Hypothalamus (tissue), 51 donors: ENCODE measurements at regions not wholly inside any gene's neighbourhood (a gene's known extent, or its start where the extent isn't known, plus 50 kb on each side); places are given as distances from the start of the nearest gene placed in this dataset.

Experiments used
- DNase-seq, 51 donors: peaks; one replicate each; lab custom pipeline; 2025; lab: John Stamatoyannopoulos, UW

DNA sequence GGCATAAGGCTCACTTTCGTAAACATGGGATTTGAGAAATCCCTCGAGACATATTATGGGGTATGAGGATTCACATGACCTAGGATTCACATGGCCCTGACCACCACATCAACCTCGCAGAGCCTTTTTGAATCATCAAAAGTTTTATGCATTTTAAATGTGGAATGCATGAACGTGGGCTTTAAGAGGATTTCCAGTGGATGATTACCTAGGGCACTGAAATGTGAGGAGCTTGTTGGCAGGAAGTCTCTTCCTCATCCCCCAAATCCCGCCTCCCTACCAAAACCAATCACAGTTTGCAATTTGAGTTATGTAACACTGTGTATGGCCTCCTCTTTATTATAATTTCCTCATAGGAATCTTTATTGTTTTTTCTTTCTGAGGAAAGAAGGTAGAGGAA lies 659.6 kb upstream of the TBX3 start:
- DNase-seq: no peak

DNA sequence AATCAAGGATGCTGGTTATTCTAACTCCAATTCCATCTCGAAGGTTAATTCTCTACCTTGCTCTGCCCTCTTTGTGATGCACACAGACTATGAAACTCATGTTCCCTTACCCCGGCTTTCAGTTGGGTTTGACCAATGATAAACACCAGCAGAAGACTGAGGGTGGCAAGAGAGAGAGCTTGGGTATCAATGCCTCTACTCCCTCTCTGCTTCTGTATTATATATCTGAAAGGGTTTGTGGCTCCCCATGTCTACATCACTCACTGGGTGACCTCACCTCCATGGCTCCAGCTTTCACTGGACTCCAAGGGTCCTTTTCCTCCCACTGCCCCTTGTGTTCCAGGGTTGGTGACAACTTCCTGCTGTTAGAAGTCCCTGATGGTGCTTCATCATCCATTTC lies 659.0 kb upstream of the TBX3 start:
- DNase-seq: no peak

DNA sequence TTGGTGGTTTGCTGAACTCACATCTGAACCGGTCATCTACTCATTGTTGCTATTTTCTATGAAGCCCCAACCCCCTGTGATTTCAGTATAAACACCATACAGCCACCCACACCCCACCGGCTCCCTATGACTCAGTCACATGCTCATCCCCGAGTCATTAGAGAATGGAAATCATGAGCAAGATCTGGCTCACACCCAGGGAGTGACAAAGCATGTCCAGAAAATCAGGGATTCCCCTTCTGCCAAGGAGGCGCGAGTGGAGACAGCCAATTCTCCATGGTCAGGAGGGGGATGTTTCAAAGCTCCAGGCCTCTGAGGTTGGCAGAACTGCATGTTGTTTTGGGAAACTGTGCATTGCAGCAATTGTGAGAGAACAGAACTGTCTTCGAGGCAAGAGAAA lies 657.5 kb upstream of the TBX3 start:
- peak in 10 of 51 donors; percentile 4 to 53 (median 20) for DNase-seq

DNA sequence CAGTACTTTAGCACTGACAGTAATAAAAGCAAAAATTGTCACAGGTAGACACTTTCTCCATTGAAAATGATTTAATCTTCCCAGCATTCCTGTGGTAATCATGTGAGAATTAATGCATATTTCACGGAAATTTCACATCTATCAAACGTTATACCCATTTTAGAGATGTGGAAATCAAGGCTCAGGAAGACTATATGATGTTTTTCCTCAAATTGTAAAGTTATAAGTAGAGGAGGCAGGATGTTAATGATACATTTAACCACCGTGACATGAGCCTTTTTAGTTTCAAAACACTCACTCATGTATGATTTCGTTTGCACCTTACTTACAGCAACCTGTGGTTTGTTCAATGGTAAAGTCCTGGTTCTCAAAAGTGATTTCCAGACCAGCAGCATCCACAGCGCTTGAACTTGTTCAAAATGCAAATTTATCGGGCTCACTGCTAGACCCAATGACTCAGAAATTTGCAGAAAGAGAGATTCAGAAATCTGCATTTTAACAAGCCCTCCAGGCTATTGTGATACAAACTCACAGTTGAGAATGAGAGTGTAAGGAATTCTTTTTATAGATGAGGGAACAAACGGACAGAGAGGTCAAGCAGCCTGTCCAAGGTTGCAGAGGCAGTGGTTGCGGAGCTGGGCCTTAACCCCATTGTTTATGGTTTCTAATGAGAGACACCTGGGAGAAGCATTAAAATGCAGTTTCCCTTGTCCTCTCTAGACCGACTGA lies 654.8 kb upstream of the TBX3 start:
- no peak for DNase-seq

DNA sequence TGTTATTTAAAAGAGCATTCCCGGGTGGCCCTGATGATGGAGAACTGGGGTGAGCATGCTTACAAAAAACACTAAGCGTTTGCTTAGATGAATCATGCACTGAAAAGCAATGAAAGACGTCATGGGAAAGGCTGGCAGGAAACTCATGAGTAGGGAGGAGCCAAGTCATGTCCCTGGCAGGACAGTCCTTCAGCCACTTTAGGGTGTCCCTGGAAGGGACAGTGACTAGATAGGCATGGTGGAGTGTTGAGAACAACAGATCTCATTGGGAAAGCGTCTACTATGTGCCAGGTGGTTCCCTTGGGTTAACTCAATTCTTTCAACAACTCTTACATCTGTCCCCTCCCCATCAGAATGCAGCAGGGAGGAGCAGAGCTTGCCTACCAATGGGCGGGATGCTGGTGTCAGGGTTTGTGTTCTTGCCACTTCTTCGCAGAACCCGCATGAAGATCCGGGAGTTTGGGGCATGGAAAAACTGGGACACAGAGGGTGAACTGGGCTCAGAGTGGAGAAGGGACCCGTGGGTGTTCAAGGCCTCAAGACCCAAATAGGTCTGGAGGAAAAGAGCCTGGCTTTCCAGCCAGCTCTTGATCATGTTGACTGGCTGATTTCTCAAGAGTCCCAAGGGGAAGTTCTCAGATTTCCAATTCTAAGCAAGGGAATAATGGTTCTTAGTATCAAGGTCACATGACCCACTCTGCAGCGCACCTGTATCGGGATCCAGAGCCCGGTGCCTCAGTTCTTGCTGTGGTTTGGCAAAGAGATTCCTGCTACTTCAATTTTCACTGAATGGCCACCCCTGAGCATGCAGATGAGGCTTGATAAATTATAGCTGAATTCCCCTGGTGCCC lies 653.9 kb upstream of the TBX3 start:
- DNase-seq: peak in 10 of 51 donors; percentile 3 to 54 (median 10)

DNA sequence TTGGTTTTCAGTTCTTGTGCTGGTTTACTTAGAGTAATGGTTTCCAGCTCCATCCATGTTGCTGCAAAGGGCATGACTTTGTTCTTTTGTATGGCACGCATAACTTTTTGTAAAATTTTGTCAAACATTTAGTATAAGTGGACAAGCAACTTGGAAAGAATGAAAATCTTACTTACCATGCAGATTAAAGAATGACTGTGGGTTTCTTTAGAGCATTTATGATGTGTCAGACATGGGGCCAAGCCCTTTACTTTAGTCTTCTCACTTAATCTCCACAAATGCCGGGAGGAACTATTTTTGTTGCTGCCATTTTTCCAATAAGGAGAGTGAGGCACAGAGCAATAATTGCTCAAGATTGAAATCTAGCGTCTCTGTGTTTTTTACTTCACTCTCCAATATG lies 652.5 kb upstream of the TBX3 start:
- no peak for DNase-seq

DNA sequence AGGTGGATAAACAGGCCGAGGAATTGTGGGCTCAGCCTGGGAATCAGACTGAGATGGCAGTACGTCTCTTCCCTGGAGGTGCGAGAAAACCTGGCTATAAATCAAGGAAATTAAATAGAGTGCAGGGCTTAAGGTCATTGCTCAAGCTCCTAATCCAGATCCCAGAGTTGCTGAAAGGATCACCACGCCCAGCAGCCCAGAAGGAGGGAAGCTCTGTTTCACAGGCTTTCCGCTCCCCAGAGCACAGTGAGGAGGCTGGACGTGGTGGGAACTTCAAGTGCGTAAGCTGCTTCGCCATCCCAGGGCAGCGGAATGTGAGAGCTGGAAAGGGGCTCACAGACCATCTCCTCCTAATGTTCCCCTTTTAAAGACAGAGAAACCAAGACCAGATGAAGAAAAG lies 651.6 kb upstream of the TBX3 start:
- DNase-seq: no peak

DNA sequence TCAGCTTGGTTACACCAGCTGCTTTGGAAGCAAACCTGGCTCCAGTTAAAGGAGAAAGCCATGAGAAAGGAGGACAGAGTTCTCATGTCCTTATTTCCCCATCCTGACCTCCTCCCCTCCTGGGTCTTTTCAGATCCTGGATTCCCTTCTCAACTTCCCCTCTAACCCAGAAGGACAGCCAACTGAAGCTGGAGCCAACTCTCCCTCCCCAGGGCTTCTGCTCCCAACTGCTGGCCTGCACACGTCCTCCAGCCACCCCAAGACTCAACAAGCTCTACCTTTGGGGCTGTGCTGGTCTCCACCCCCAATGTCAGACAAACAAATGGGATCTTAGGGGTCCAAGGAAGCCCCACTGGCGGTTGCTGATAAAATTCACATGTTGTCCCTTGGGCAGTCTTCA lies 651.1 kb upstream of the TBX3 start:
- DNase-seq: no peak

DNA sequence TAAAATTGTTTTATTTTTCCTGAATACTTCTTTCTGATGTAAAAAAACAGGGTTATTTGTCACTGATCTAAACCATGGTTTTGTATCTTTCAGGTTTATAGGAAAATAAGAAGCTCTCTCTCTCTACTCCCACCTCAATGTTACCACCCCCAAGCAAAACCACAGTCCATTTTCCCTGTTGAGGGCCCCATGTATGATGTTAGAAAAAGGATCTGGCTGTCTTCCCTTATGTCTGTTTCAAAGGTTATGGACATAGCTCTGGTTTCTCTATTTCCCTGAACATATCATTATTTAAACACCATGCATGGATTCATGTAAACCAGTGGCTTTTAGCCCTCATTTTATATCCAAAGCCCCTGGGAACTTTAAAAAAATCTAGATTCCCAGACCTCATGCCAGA lies 649.0 kb upstream of the TBX3 start:
- DNase-seq: no peak

DNA sequence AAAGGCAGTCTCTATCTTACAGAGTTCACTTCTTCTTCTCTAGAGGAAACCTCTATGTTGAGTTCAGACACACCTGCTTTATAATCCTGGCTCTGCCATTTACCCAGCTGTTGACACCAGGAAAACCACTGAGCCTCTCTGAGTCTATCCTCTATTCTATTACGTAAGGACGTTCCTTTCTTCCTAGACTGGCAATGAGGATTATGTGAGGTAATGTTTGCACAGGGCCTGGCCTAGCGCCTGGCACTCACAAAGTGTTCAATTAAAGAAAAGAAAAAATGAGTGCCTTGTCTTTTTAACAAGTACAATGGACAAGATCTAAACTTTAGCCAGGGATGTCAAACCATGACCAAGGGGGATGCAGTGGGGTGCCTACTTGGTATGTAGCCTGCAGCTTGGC lies 641.9 kb upstream of the TBX3 start:
- peak in 2 of 51 donors; percentile 2 to 28 for DNase-seq

DNA sequence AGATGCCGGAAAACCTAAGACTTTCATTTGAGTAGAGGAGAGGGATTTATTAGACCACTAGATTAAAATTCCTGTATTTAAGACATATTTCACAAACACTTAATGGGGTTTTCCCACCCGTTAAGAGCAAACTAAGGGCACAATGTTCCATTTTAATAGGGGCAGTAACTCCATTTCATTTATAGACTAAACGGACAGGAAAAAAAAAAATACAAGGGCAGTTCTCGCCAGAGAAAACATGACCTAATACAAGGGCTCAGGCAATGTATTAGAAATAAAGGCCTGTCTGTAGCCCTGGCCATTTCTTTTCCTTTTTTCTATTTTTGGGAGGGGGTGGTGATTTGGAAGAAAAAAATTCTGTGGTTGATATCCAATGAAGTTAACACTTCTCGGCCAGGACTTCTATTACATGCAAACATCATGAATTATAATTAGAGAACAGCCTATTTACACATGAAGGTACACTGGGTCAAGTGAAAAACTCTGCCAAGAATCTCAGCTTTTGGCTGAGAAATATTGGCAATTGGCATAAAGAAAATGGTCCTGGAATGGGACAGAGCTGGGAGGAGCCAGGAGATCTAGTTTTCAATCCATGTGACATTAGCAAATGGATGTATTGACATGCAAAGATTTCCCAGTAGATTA lies 641.1 kb upstream of the TBX3 start:
- peak in 2 of 51 donors; percentile 1 to 2 for DNase-seq

DNA sequence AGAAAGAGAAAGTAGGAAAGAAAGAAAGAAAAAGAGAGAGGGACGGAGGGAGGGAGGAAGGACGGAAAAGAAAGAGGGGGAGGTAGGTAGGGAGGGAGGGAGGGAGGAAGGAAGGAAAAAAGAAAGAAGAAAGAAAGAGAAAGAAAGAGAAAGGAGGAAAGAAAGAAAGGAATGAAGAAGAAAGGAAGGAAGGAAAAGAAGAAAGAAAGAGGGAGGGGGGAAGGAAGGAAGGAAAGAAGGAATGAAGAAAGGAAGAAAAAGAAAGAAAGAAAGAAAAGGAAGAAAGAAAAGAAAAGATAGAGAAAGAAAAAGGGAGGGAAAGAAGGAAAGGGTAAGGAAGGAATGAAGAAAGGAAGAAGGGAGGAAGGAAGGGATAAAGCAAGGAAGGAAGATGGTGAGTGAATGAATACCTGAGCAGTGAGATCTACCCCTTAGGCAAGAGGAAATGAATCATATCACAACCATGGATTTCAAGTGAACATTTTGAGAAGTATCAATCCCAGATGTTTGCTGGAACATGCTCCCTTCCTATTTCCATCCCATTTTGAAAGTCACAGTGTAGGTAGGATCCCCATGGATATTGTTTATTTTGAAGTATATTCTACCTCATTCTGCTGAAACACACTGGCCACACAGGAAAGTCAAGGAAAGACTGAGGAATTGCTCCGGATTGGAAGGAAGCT lies 639.4 kb upstream of the TBX3 start:
- no peak for DNase-seq

DNA sequence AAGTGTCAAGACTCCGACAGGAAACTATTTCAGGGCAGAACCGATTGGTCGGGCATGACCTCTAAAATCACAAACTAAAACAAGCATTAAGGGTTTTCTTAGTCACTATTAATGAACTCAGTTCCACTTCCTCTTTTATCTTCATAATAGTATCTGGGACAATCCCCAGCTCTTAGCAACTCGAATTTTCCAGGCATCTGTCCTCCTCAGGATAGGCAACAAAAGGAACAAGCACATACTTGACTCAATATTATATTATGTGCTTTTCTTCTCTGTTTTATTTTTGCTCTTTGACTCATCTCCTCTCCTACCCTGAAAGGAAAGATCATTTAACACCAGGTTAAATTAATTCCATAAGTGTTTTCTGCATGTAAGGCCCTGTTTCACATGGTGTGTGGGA lies 638.3 kb upstream of the TBX3 start:
- DNase-seq: no peak

DNA sequence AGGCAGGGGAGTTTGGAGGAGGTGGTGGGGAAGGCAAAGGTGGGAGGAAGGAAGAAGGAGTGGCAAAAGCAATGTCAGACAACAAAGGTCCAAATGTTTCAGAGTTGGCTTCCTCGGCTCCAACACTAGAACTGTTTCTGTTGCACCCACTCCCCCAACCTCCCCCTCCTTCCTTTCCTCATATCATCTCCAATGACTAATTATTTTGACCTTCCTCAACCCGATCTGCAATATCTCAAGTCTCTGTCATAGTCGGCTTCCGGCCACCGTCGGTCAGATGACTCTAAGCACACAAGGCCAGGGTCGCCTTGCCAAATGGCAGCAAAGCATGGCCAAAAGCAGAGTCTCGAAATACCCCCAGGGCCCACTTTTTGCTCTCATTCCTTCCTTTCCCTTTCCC lies 637.0 kb upstream of the TBX3 start:
- DNase-seq: no peak

DNA sequence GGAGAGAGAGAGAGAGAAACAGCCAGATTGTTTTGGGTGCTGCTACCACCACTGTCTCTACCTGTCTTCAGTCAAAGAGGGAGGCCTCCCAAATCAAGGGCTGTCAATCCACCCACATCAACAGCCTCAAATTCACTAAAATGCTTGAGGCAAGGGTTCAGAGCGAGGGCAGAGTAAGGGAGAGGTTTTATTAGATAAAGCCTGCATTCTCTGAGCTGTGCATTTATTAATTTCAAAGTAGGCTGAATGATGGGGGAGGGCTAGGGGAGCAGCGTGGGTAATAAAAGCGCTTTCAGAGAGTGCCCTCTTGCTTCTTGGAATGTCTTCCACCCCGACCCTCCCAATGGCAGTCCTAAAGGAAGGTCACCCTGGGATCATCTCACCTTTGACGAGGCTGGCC lies 636.5 kb upstream of the TBX3 start:
- DNase-seq: no peak

DNA sequence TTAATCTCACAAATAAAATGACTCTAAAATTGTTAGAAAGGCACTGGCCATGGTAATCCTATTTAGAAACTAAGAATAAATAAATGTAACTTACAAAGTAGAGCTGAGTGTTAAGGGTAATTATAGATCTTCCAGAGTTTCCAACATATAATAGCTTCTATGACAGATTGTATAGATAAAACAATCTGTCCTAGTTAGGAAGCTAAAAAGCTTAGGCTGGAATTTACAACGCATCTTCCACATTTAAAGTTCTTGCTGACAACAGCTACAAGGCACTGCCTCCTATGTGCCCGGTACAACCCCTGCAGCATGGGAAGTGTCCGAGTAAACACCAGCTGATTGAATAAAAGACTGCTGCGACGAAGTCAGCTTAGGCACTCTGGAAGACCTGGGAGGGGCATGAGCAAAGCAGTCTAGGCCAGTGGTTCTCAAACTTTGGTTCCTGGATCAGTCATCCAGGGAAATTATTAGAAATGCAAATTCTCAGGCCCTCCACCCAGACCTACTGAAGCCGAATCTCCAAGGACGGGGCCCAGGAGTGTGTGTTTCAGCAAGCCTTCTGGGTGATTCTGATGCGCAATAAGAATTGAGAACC lies 635.6 kb upstream of the TBX3 start:
- no peak for DNase-seq

DNA sequence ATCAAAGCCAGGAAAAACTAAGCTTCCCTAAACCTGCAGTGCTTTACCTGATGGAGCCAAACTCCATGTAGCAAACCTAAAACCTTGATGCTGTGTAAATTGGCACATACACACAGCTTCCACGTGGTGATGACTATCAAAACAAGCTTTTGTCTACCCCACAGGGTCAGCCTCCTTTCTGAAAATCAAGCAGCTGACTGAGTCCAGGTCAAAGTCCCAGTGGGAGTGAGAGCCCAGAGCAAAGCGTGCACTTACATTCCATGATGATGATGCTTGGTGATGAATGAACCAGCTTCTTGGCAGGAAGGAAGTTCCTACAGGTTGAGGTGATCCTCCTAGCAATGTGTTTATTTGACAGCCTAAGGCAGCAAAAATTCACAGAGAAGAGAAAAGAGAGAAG lies 630.0 kb upstream of the TBX3 start:
- DNase-seq: no peak

DNA sequence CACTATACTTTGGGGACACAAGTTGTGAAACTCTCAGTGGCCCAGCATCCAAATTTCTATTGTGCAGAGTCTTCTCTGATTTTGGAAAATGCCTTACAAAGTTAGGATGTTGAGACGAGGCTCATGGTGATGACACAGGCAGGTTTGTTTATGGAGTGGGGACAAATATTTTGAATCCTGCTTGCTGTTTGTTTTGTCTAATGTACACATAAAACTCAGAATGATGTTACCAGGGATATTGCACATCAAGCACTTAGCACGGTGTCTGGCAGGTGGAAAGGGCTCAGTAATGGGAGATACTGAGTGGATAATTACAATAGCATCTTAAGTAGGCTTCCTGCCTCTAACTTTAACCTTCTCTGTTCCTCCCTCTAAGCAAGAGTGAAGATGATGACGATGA lies 628.9 kb upstream of the TBX3 start:
- no peak for DNase-seq

DNA sequence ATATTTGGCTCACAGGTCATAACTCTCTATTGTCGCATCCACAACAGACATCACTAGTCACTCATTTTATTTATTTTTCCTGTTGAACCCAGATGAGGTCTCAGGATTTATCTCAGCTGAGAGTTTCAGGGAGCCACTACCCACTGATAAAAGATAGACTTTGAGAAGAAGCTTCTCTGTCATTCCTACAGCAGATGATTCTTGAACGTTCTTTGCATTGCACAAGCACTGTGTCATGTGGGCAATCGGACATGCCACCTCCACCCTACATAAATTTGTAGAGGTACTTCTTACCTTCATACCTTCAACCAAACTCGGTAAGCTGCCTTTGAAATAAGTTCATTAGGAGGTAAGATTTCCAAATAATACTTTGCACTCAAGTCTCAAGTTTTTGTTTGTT lies 627.9 kb upstream of the TBX3 start:
- DNase-seq: no peak

DNA sequence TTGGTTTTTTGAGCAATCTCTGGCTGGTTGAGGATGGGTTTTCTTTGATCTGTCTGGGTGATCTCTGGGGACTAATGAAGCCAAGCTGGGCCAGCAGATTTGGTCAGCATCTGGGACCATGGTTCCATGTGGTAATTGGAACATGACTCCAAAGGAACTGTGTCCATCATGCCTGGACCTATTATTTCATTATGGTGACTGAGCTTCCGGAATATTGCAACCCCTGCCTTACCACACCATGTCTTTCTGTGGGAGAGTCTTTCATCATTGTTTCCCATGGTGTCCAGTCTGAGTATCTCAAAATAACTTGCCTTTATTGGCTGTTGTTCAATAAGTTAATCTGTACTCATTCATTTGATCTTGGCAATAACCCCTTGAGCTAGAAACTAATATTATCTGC lies 624.9 kb upstream of the TBX3 start:
- no peak for DNase-seq

DNA sequence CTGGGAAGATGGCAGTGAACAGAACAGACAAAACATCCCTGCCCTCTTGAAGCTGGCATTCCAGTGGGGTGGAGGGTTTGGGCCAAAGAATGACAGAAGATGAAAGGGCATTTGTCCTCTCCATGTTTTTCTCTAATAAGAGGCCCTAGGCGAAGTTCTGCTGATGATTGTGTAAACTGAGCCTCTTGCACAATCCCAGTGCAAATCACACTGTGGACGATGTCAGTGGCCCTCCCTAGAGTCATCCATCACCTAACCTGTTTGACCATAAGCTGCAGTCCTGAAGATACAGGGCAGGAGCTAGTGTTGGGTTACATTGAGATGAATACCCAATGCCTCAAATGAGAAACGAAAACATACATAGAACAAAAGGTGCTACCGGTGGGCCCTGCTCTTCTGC lies 622.4 kb upstream of the TBX3 start:
- DNase-seq: no peak
